Caco-2 (cell line): ENCODE measurements at regions not wholly inside any gene's neighbourhood (a gene's known extent, or its start where the extent isn't known, plus 50 kb on each side); places are given as distances from the start of the nearest gene placed in this dataset.
A peak's percentile ranks its signal among the peaks of the same experiment; 100 is the strongest.

Source experiments
- BruUV-seq: library from RNA; stranded (reverse); fragments of 400-500 nt; replicated peaks from 2 replicates; lab custom pipeline; 2021; lab: Mats Ljungman, UMichigan
- CTCF ChIA-PET: fragments of 300-600 bp; sonication (Branson Sonifier 250); formaldehyde crosslinking; loops from one replicate; lab custom pipeline; 2022; ENCODE audit warnings: antibody characterized with exemption; lab: Charles Lee
- POLR2A ChIA-PET: fragments of 300-600 bp; sonication (Branson Sonifier 250); formaldehyde crosslinking; loops from one replicate; lab custom pipeline; 2022; ENCODE audit warnings: antibody characterized with exemption; lab: Charles Lee
- DNase-seq, 2 experiments: peaks; one replicate each; pipeline versions ENCODE4 v3.0.0 to v3.0.0-alpha.2; 2020 to 2022
- H3K27me3 ChIP-seq: replicated peaks from 2 replicates; pipeline ENCODE4 v1.6.0; 2011; ENCODE audit warnings: low read length; ENCODE audit not compliant: control insufficient read depth, insufficient read depth
- H3K36me3 ChIP-seq: 2 replicates; pipeline ENCODE4 v1.5.1; 2011; ENCODE audit warnings: low read length; ENCODE audit not compliant: control insufficient read depth, insufficient read depth
- H3K4me1 ChIP-seq: fragments of 250-450 bp; sonication (Bioruptor Pico); 2 replicates; pipeline ENCODE4 v1.5.1; 2020; ENCODE audit warnings: mild to moderate bottlenecking
- H3K4me3 ChIP-seq: 2 replicates; pipeline ENCODE4 v1.5.1; 2011; ENCODE audit warnings: low read depth, mild to moderate bottlenecking, control low read depth, low read length
- H3K9me3 ChIP-seq: fragments of 250-450 bp; sonication (Bioruptor Pico); 2 replicates; pipeline ENCODE4 v1.5.1; 2020; ENCODE audit warnings: mild to moderate bottlenecking, moderate library complexity
- H3K27ac Mint-ChIP-seq: one replicate; pipeline ENCODE4 v1.8.0; 2022; ENCODE audit warnings: mixed read lengths; ENCODE audit not compliant: unreplicated experiment
- H3K27me3 Mint-ChIP-seq: one replicate; pipeline ENCODE4 v1.8.0; 2022; ENCODE audit warnings: mixed read lengths; ENCODE audit not compliant: insufficient read depth, unreplicated experiment
- H3K36me3 Mint-ChIP-seq: one replicate; pipeline ENCODE4 v1.8.0; 2022; ENCODE audit warnings: mild to moderate bottlenecking, mixed read lengths; ENCODE audit not compliant: insufficient read depth, unreplicated experiment
- H3K4me1 Mint-ChIP-seq: one replicate; pipeline ENCODE4 v1.8.0; 2022; ENCODE audit warnings: low read depth, mixed read lengths; ENCODE audit not compliant: unreplicated experiment
- H3K4me3 Mint-ChIP-seq: one replicate; pipeline ENCODE4 v1.8.0; 2022; ENCODE audit warnings: mild to moderate bottlenecking, moderate library complexity, mixed read lengths; ENCODE audit not compliant: unreplicated experiment
- H3K9me3 Mint-ChIP-seq: one replicate; pipeline ENCODE4 v1.8.0; 2022; ENCODE audit warnings: mixed read lengths; ENCODE audit not compliant: unreplicated experiment
- intact Hi-C: fragments of 100-400 bp; cut with micrococcal nuclease; formaldehyde crosslinking; loops from one replicate; pipeline ENCODE4 v1.10.0; 2022; ENCODE audit not compliant: unreplicated experiment
- TF ChIP-seq, protein P1 (sequence below), 2 experiments: fragments of 200-600 bp in 1 of 2; IDR thresholded peaks; 1 replicate in 1 of 2; 2 replicates in 1 of 2; pipeline versions ENCODE4 v1.5.1 to v1.8.0; 2011 to 2022; ENCODE audit warnings: antibody characterized with exemption in 1 of 2, control low read depth in 1 of 2, inconsistent platforms in 1 of 2, low read depth in 1 of 2, low read length in 1 of 2, mild to moderate bottlenecking in 1 of 2, moderate library complexity in 1 of 2; ENCODE audit not compliant: insufficient read depth in 1 of 2, severe bottlenecking in 1 of 2, unreplicated experiment in 1 of 2

DNA sequence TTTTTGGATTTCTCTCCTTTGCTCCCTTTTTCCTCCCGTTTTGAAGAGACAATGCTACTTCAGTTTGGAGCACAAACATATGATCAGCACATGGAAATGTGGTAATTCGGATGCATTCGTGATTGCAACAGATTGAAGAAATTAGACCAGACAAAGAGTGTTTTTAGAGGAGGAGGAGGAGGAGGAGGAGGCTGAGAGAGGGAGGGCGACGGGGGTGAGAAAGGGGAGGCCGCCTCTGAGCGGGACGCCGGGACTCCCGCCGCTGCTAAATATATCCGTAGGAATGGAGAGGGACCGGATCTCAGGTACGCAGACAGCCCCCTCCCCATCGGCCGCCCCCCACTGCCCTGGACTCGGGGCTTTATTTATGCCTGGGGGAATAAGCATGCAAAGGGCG is 179.3 kb downstream of the SEC14L1 start:
- peak overlapping the region; percentile 40 for H3K4me3 Mint-ChIP-seq
- peaks cover 56% of the 10 kb centered on the region for H3K36me3 Mint-ChIP-seq

DNA sequence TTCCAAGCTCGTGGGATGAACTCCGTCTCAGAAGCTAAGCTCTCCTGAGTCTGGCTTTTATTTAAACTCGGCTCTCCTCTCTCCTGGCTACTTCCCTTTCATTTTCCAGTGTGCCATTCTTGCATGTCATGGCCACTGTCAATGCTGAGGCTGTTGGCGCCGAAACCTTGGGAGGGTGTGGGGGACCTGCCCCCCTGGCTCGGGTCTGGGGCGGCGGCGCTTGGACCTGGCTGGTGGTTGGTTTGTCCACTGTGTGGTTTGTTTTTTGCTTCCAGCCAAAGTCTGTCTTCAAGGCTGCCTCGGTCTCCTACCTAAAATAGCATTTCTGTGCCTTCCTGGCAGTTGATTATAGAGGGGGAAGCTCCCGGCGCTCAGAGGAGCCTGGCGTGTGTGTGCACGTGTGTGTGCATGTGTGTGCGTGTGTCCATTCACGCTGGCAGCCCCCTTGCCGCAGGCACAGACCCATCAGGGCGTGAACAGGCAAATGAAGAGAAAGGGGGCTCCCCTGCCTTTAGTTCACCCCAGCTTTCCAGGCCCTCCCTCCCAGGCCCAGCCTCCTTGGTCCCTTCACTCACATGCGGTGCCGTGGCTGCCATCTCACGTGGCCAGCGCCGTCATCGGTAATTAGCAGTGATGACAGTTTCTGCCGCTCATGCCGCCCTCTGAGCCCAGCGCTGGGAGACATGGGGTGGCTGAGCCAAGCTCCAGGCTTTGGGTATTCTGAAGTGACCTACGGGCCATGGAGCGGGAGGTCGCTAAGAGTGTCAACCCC is 179.9 kb downstream of the SEC14L1 start:
- POLR2A ChIA-PET: no interaction called here
- Histone ChIP-seq H3K4me3 (no peak overlapping the region), H3K36me3 (peaks cover under 1% of the 10 kb centered on the region), H3K9me3 (no peaks in the 10 kb centered on the region), H3K27me3 (no peaks in the 10 kb centered on the region), H3K4me1 (peaks cover 65% of the 10 kb centered on the region)
- DNase-seq: peak in 1 of 2 experiments; percentile 28
- H3K27ac Mint-ChIP-seq: peak overlapping the region; percentile 96
- H3K9me3 Mint-ChIP-seq: no peaks in the 10 kb centered on the region
- intact Hi-C loops: no loop called here
- H3K27me3 Mint-ChIP-seq: no peaks in the 10 kb centered on the region
- peaks cover 53% of the 10 kb centered on the region for H3K4me1 Mint-ChIP-seq
- no TSS peak for BruUV-seq
- peak overlapping the region; percentile 40 for H3K4me3 Mint-ChIP-seq
- CTCF ChIA-PET: no interaction called here
- TF ChIP-seq, protein P1, sequence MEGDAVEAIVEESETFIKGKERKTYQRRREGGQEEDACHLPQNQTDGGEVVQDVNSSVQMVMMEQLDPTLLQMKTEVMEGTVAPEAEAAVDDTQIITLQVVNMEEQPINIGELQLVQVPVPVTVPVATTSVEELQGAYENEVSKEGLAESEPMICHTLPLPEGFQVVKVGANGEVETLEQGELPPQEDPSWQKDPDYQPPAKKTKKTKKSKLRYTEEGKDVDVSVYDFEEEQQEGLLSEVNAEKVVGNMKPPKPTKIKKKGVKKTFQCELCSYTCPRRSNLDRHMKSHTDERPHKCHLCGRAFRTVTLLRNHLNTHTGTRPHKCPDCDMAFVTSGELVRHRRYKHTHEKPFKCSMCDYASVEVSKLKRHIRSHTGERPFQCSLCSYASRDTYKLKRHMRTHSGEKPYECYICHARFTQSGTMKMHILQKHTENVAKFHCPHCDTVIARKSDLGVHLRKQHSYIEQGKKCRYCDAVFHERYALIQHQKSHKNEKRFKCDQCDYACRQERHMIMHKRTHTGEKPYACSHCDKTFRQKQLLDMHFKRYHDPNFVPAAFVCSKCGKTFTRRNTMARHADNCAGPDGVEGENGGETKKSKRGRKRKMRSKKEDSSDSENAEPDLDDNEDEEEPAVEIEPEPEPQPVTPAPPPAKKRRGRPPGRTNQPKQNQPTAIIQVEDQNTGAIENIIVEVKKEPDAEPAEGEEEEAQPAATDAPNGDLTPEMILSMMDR (IDR thresholded peaks at IDR 0.05; ENCODE audit: insufficient read depth in 1 of 2, low read depth in 1 of 2, low read length in 1 of 2, severe bottlenecking in 1 of 2, unreplicated experiment in 1 of 2): no peak
- H3K36me3 Mint-ChIP-seq: peaks cover 61% of the 10 kb centered on the region

More for the DNA sequence above, 179.3 kb downstream of the SEC14L1 start:
- peaks cover 65% of the 10 kb centered on the region for H3K4me1 ChIP-seq
- H3K4me3 ChIP-seq: no peak overlapping the region
- POLR2A ChIA-PET: no interaction called here
- Mint-ChIP-seq H3K9me3 (no peaks in the 10 kb centered on the region), H3K27ac (peak overlapping the region; percentile 85), H3K27me3 (no peaks in the 10 kb centered on the region), H3K4me1 (peaks cover 47% of the 10 kb centered on the region)
- CTCF ChIA-PET: no interaction called here
- no peak for DNase-seq
- H3K27me3 ChIP-seq: no peaks in the 10 kb centered on the region
- no TSS peak for BruUV-seq
- peaks cover 1% of the 10 kb centered on the region for H3K36me3 ChIP-seq
- TF ChIP-seq, protein P1 (IDR thresholded peaks at IDR 0.05; ENCODE audit: insufficient read depth in 1 of 2, low read depth in 1 of 2, low read length in 1 of 2, severe bottlenecking in 1 of 2, unreplicated experiment in 1 of 2): no peak
- intact Hi-C loops: no loop called here
- no peaks in the 10 kb centered on the region for H3K9me3 ChIP-seq

DNA sequence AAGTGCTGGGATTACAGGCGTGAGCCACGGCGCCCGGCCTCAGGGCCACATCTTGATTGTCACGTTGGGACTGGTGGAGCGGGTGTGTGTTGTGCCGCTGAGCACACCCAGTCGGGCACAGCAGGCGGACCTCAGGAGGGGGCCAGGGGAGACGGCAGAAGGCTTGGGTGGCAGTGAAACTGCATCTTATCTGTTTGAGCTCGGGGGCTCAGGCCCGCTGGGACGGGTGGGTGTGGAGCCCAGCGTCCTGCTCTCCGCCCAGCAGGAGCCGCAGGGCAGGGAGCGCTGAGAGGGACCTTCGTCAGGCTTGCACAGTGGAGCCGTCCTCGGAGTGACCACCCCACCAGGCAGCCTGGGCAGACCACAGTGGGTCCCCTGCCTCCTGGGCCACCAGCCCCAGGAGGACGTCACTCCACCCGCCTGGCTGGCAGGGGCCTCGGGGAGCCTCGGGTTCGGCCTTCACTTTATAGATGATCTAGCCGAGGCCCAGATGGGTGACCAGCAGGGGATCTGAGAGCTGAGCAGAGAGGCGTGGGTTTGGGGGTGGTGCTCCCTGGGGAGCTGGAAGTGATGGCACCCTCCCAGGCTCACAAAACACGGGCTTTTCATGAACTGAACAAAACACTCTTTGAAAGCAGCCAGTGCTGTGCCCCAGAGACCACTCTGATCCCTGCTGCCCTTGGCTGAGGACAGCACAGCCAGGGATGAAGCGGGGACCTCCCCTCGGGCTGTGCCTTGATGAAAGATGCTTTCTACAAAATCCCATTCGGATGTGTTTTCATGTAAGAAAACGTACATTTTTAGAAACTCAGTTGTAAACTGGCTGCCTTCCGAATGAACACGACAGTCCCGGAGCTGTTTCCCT is 181.1 kb downstream of the SEC14L1 start:
- ChIA-PET POLR2A (no interaction called here), CTCF (interaction anchor here (1.8 kb wide), 1 partner anchor 10 kb away, joined by 8 read pairs; no protein-coding TSS in a partner anchor)
- H3K36me3 ChIP-seq: no peaks in the 10 kb centered on the region
- no peaks in the 10 kb centered on the region for H3K9me3 ChIP-seq
- peaks cover 59% of the 10 kb centered on the region for H3K4me1 ChIP-seq
- DNase-seq: peak in 1 of 2 experiments; percentile 25
- H3K27me3 ChIP-seq: no peaks in the 10 kb centered on the region
- no TSS peak for BruUV-seq
- Mint-ChIP-seq H3K27me3 (no peaks in the 10 kb centered on the region), H3K4me1 (peaks cover 61% of the 10 kb centered on the region), H3K27ac (peak overlapping the region; percentile 96), H3K36me3 (peaks cover 71% of the 10 kb centered on the region), H3K9me3 (no peaks in the 10 kb centered on the region), H3K4me3 (peak overlapping the region; percentile 56)
- intact Hi-C loops: loop anchor here (2.0 kb wide), 1 partner anchor 35 kb away; no protein-coding TSS in a partner anchor
- TF ChIP-seq, protein P1 (IDR thresholded peaks at IDR 0.05; ENCODE audit: insufficient read depth in 1 of 2, low read depth in 1 of 2, low read length in 1 of 2, severe bottlenecking in 1 of 2, unreplicated experiment in 1 of 2): no peak
- no peak overlapping the region for H3K4me3 ChIP-seq
